ENCODE measurements at regions not wholly inside any gene's neighbourhood (a gene's known extent, or its start where the extent isn't known, plus 50 kb on each side); places are given as distances from the start of the nearest gene placed in this dataset.

DNA sequence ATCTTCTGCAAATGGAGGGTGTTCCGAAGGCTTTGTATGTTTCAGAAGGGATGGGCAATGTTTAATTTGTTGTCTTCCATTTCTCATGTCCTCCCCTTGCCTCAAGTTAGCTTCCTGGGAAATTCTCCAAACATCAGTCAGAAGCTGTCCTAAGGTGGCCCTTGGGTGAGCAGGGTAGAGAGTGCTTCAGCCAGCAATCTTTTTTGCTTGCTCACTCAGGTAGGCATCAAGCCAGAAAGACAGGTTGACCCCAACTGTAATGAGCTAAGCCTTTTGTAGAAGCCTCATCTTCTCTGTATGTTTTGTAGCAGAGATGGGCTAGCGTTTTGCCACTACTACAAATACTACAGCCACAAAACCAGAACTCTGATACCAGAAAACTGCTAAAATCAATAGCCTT is 321.5 kb upstream of the FAM78B start:
- TF ChIP-seq, protein P1, sequence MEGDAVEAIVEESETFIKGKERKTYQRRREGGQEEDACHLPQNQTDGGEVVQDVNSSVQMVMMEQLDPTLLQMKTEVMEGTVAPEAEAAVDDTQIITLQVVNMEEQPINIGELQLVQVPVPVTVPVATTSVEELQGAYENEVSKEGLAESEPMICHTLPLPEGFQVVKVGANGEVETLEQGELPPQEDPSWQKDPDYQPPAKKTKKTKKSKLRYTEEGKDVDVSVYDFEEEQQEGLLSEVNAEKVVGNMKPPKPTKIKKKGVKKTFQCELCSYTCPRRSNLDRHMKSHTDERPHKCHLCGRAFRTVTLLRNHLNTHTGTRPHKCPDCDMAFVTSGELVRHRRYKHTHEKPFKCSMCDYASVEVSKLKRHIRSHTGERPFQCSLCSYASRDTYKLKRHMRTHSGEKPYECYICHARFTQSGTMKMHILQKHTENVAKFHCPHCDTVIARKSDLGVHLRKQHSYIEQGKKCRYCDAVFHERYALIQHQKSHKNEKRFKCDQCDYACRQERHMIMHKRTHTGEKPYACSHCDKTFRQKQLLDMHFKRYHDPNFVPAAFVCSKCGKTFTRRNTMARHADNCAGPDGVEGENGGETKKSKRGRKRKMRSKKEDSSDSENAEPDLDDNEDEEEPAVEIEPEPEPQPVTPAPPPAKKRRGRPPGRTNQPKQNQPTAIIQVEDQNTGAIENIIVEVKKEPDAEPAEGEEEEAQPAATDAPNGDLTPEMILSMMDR (IDR thresholded peaks at IDR 0.05 in 8 of 11, conservative IDR thresholded peaks at IDR 0.05 in 3 of 11): no peak
- no peak for TF ChIP-seq POLR2A (IDR thresholded peaks at IDR 0.05)
